Glutamatergic neuron (in vitro differentiated cells): ENCODE measurements at regions not wholly inside any gene's neighbourhood (a gene's known extent, or its start where the extent isn't known, plus 50 kb on each side); places are given as distances from the start of the nearest gene placed in this dataset.

ENCODE experiments used
- DNase-seq: peaks from one replicate; pipeline ENCODE4 v3.0.0; 2022
- H3K27ac Mint-ChIP-seq: one replicate; pipeline ENCODE4 v1.8.0; 2020; ENCODE audit warnings: mild to moderate bottlenecking, mixed read lengths, inconsistent platforms; ENCODE audit not compliant: unreplicated experiment
- H3K27me3 Mint-ChIP-seq: one replicate; pipeline ENCODE4 v1.8.0; 2020; ENCODE audit warnings: mild to moderate bottlenecking, moderate library complexity, mixed read lengths, inconsistent platforms; ENCODE audit not compliant: unreplicated experiment
- H3K36me3 Mint-ChIP-seq: one replicate; pipeline ENCODE4 v1.8.0; 2020; ENCODE audit warnings: mild to moderate bottlenecking, mixed read lengths, inconsistent platforms; ENCODE audit not compliant: unreplicated experiment
- H3K4me1 Mint-ChIP-seq: one replicate; pipeline ENCODE4 v1.8.0; 2020; ENCODE audit warnings: mild to moderate bottlenecking, low read depth, mixed read lengths, inconsistent platforms; ENCODE audit not compliant: unreplicated experiment
- H3K4me3 Mint-ChIP-seq: one replicate; pipeline ENCODE4 v1.8.0; 2020; ENCODE audit warnings: mild to moderate bottlenecking, mixed read lengths, inconsistent platforms; ENCODE audit not compliant: unreplicated experiment
- H3K9me3 Mint-ChIP-seq: one replicate; pipeline ENCODE4 v1.8.0; 2020; ENCODE audit warnings: mild to moderate bottlenecking, moderate library complexity, mixed read lengths, inconsistent platforms; ENCODE audit not compliant: unreplicated experiment
- TF ChIP-seq, protein P1 (sequence below): fragments of 200-600 bp; sonication (generic); IDR thresholded peaks from one replicate; pipeline ENCODE4 v1.5.0; 2021; ENCODE audit not compliant: partially characterized antibody, unreplicated experiment

GRCh38 chr10:110433740-110434139 lies 64.0 kb upstream of the DUSP5 start:
- Mint-ChIP-seq H3K36me3 (no peaks in the 10 kb centered on the region), H3K4me1 (peaks cover 9% of the 10 kb centered on the region), H3K27me3 (peaks cover 9% of the 10 kb centered on the region), H3K4me3 (no peak overlapping the region), H3K27ac (no peak overlapping the region), H3K9me3 (peaks cover 6% of the 10 kb centered on the region)
- TF ChIP-seq, protein P1, sequence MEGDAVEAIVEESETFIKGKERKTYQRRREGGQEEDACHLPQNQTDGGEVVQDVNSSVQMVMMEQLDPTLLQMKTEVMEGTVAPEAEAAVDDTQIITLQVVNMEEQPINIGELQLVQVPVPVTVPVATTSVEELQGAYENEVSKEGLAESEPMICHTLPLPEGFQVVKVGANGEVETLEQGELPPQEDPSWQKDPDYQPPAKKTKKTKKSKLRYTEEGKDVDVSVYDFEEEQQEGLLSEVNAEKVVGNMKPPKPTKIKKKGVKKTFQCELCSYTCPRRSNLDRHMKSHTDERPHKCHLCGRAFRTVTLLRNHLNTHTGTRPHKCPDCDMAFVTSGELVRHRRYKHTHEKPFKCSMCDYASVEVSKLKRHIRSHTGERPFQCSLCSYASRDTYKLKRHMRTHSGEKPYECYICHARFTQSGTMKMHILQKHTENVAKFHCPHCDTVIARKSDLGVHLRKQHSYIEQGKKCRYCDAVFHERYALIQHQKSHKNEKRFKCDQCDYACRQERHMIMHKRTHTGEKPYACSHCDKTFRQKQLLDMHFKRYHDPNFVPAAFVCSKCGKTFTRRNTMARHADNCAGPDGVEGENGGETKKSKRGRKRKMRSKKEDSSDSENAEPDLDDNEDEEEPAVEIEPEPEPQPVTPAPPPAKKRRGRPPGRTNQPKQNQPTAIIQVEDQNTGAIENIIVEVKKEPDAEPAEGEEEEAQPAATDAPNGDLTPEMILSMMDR: no peak
- DNase-seq: no peak

DNA sequence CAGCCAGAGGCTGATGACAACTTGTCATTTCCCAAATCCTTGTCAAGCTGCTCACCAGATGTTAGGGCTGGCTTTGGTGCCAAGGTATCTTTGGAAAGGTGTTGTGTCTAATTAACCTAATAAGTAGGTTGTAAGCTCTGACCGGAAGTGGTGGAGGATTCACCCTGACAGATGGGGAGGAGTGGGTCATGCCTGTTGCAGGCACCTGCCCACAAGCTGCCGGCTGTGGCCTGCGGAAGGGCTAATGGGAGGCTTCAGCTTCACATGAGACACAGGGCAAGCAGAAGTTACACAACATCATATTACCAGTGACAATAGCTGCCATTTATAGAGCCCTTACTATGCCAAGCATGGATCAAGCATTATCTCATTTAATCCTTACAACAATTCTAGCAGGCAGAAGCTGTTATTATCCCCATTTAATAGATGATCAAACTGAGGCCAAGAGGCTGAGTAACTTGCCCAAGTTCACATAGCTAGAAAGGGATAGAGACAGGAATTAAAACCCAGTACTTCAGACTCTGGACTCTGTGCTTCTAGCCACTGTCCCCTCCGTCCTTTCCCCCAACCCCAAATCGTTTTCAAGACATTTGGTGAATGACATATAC lies 63.1 kb upstream of the DUSP5 start:
- Mint-ChIP-seq H3K27ac (no peak overlapping the region), H3K36me3 (no peaks in the 10 kb centered on the region), H3K27me3 (peaks cover 4% of the 10 kb centered on the region), H3K9me3 (peaks cover 5% of the 10 kb centered on the region), H3K4me3 (no peak overlapping the region), H3K4me1 (peaks cover 6% of the 10 kb centered on the region)
- TF ChIP-seq, protein P1: no peak
- DNase-seq: no peak

DNA sequence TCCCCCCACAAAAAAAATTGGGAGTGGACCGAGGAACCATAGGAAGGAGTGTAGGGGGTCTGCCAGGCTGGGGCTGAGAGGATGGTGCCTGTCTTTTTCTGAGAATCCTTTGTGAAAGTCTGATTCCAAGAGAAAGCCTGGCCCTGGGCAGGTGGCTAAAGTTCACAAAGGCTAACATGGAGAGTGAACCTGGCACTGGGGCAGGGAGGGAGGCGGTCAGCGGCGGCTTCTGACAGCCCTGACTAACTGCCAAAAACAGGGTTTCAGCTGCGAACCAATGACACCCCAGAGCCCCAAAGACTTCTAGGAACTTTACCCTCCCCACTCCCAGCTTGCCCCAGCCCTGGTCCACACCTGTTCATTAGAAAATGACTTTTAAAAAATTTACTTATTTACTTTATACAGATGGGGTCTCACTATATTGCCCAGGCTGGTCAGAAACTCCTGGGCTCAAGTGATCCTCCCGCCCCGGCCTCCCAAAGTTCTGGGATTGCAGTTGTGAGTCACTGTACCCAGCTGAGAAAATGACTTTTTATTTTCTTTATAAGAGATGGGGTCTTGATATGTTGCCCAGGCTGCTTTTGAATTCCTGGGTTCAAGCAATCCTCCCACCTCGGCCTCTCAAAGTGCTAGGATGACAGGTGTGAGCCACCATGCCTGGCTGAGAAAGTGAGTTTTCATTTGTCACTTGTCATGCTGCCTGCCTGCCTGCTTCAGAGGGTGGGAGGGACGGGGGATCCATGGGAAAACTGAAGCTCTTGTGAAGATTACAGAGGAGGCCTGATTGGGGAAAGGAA lies 61.0 kb upstream of the DUSP5 start:
- Mint-ChIP-seq H3K9me3 (peaks cover 4% of the 10 kb centered on the region), H3K27me3 (peaks cover 4% of the 10 kb centered on the region), H3K36me3 (no peaks in the 10 kb centered on the region), H3K4me3 (no peak overlapping the region), H3K27ac (no peak overlapping the region), H3K4me1 (peaks cover 7% of the 10 kb centered on the region)
- DNase-seq: no peak
- TF ChIP-seq, protein P1: no peak

GRCh38 chr10:110437351-110437605 lies 60.4 kb upstream of the DUSP5 start:
- Mint-ChIP-seq H3K27me3 (peaks cover 2% of the 10 kb centered on the region), H3K4me1 (peaks cover 12% of the 10 kb centered on the region), H3K36me3 (no peaks in the 10 kb centered on the region), H3K4me3 (no peak overlapping the region), H3K27ac (no peak overlapping the region), H3K9me3 (peaks cover 4% of the 10 kb centered on the region)
- no peak for DNase-seq
- TF ChIP-seq, protein P1: no peak

DNA sequence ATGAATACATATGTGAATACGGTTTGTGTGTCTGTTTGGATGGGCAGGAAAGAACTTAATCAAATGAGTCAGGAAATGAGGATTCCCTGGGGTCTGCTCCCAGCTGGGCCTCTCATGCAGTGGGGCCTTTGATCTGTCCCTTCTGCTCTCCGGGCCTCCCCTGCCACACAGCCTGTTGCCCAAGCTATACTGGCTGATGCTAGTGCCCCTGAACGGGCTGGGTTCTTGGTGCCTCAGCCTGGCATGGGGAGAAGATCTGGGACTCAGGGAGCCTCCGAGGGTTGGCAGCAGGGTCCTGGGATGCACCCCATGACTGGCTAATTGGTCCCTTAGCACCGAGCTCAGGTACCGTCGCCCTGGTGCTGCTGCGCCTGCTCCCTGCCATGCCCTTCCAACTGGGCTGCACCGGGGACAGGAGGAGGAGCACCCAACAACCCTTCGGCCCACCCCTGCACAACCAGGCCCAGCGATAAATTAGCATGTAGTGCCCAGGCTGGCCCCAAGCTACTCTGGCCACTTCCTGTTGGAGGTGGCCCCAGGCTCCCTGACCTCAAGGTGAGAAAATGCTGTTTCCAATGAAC lies 59.9 kb upstream of the DUSP5 start:
- Mint-ChIP-seq H3K4me3 (no peak overlapping the region), H3K27ac (no peak overlapping the region), H3K36me3 (no peaks in the 10 kb centered on the region)

More for the DNA sequence above, 59.9 kb upstream of the DUSP5 start:
- peaks cover 2% of the 10 kb centered on the region for H3K27me3 Mint-ChIP-seq
- TF ChIP-seq, protein P1: no peak
- peaks cover 13% of the 10 kb centered on the region for H3K4me1 Mint-ChIP-seq
- peak; percentile 45 for DNase-seq
- H3K9me3 Mint-ChIP-seq: peaks cover 4% of the 10 kb centered on the region
